Panc1 (cell line): ENCODE measurements at regions not wholly inside any gene's neighbourhood (a gene's known extent, or its start where the extent isn't known, plus 50 kb on each side); places are given as distances from the start of the nearest gene placed in this dataset.

ENCODE experiments used
- REST ChIP-seq, 2 experiments: IDR thresholded peaks; 2 replicates each; pipeline ENCODE4 v1.6.1; 2011 to 2012; ENCODE audit warnings: low read depth in 2 of 2, control low read depth in 1 of 2, low read length in 1 of 2, mild to moderate bottlenecking in 1 of 2, moderate library complexity in 1 of 2; ENCODE audit not compliant: insufficient read depth in 1 of 2
- SIN3A ChIP-seq: IDR thresholded peaks from 2 replicates; pipeline ENCODE4 v1.6.1; 2012; ENCODE audit warnings: low read depth, mild to moderate bottlenecking, low read length, moderate library complexity, borderline replicate concordance; ENCODE audit not compliant: insufficient read depth
- TF ChIP-seq, protein P1 (sequence below): fragments of 450-650 bp; IDR thresholded peaks from 2 replicates; pipeline ENCODE4 v1.5.1; 2017; ENCODE audit warnings: mild to moderate bottlenecking

DNA sequence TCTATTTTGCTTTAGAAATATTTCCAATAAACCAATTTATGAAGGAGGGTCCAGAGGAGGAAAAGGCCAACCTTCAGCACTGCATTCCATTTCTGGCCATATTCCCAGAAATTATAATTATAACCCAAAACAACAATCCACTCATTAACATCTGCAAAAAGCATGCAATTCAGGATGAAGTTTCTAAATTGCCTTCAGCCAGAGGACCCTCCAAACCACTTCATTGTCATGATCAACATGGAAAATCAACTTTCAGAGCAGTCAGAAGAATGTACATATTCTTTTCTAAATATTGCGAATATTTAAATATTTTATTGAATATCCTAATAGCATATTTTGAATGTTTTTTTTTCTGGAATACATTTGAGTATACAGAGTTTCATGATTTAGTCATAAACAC is 332.6 kb upstream of the TMEM132C start:
- TF ChIP-seq, protein P1, sequence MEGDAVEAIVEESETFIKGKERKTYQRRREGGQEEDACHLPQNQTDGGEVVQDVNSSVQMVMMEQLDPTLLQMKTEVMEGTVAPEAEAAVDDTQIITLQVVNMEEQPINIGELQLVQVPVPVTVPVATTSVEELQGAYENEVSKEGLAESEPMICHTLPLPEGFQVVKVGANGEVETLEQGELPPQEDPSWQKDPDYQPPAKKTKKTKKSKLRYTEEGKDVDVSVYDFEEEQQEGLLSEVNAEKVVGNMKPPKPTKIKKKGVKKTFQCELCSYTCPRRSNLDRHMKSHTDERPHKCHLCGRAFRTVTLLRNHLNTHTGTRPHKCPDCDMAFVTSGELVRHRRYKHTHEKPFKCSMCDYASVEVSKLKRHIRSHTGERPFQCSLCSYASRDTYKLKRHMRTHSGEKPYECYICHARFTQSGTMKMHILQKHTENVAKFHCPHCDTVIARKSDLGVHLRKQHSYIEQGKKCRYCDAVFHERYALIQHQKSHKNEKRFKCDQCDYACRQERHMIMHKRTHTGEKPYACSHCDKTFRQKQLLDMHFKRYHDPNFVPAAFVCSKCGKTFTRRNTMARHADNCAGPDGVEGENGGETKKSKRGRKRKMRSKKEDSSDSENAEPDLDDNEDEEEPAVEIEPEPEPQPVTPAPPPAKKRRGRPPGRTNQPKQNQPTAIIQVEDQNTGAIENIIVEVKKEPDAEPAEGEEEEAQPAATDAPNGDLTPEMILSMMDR = no peak
- TF ChIP-seq SIN3A = no peak
- TF ChIP-seq REST (IDR thresholded peaks at IDR 0.05; ENCODE audit: insufficient read depth in 1 of 2, low read depth in 2 of 2, low read length in 1 of 2) = no peak
